ENCODE measurements at regions not wholly inside any gene's neighbourhood (a gene's known extent, or its start where the extent isn't known, plus 50 kb on each side); places are given as distances from the start of the nearest gene placed in this dataset.

- no peak overlapping the region for H3K4me2 ChIP-seq
- no peak overlapping the region for H3K4me3 Mint-ChIP-seq
- H3K27ac Mint-ChIP-seq: no peak overlapping the region
- H3K9me3 Mint-ChIP-seq: peaks cover 1% of the 10 kb centered on the region
- H3K79me2 ChIP-seq (ENCODE audit: low read depth): no peaks in the 10 kb centered on the region
- no peaks in the 10 kb centered on the region for H4K20me1 ChIP-seq (ENCODE audit: low read depth)
- H3K27ac ChIP-seq: no peak overlapping the region
- H3K9me3 ChIP-seq (ENCODE audit: low read depth): no peaks in the 10 kb centered on the region
- H3K36me3 ChIP-seq: no peaks in the 10 kb centered on the region
- H3K4me3 ChIP-seq: no peak overlapping the region
- no peaks in the 10 kb centered on the region for H3K27me3 ChIP-seq
- H3K4me1 Mint-ChIP-seq: peaks cover 10% of the 10 kb centered on the region
- no peak for DNase-seq (ENCODE audit: low spot score)
- no peak overlapping the region for H3K9ac ChIP-seq
- peaks cover 8% of the 10 kb centered on the region for H3K27me3 Mint-ChIP-seq (ENCODE audit: insufficient read depth, low read depth)
- TF ChIP-seq CTCF (IDR thresholded peaks at IDR 0.05) (no peak), EZH2phosphoT487 (IDR thresholded peaks at IDR 0.05) (no peak), EZH2 (IDR thresholded peaks at IDR 0.05) (no peak)
- peaks cover 11% of the 10 kb centered on the region for H3K4me1 ChIP-seq
- H3K36me3 Mint-ChIP-seq: no peaks in the 10 kb centered on the region
- no peaks in the 10 kb centered on the region for H3F3A ChIP-seq (ENCODE audit: low read depth)
- H2AFZ ChIP-seq (replicated peaks): no peak overlapping the region
Observed at GRCh38 chr1:5147806-5148205, 493.4 kb downstream of the AJAP1 start.

- no peaks in the 10 kb centered on the region for H3K9me3 Mint-ChIP-seq
- peaks cover 9% of the 10 kb centered on the region for H3K27me3 Mint-ChIP-seq (ENCODE audit: insufficient read depth, low read depth)
Observed at GRCh38 chr1:5142389-5142788, 488.0 kb downstream of the AJAP1 start.

GRCh38 chr1:5141750-5142149, 487.3 kb downstream of the AJAP1 start:
- H2AFZ ChIP-seq (replicated peaks): no peak overlapping the region
- Mint-ChIP-seq H3K27me3 (ENCODE audit: insufficient read depth, low read depth) (peaks cover 6% of the 10 kb centered on the region), H3K4me1 (peaks cover 10% of the 10 kb centered on the region), H3K27ac (no peak overlapping the region), H3K36me3 (no peaks in the 10 kb centered on the region), H3K4me3 (no peak overlapping the region), H3K9me3 (no peaks in the 10 kb centered on the region)
- no peak overlapping the region for H3K27ac ChIP-seq
- H3K9me3 ChIP-seq (ENCODE audit: low read depth): no peaks in the 10 kb centered on the region
- no peak for DNase-seq (ENCODE audit: low spot score)
- no peaks in the 10 kb centered on the region for H3F3A ChIP-seq (ENCODE audit: low read depth)
- no peak overlapping the region for H3K4me2 ChIP-seq
- no peak overlapping the region for H3K9ac ChIP-seq
- H3K4me3 ChIP-seq: no peak overlapping the region
- H3K79me2 ChIP-seq (ENCODE audit: low read depth): no peaks in the 10 kb centered on the region
- no peaks in the 10 kb centered on the region for H3K36me3 ChIP-seq
- H3K4me1 ChIP-seq: peaks cover 11% of the 10 kb centered on the region
- TF ChIP-seq EZH2 (IDR thresholded peaks at IDR 0.05): no peak
- TF ChIP-seq CTCF (IDR thresholded peaks at IDR 0.05): no peak
- TF ChIP-seq EZH2phosphoT487 (IDR thresholded peaks at IDR 0.05): no peak
- H4K20me1 ChIP-seq (ENCODE audit: low read depth): no peaks in the 10 kb centered on the region
- no peaks in the 10 kb centered on the region for H3K27me3 ChIP-seq

More at GRCh38 chr1:5142389-5142788, 488.0 kb downstream of the AJAP1 start:
- Histone ChIP-seq H3K9me3 (ENCODE audit: low read depth) (no peaks in the 10 kb centered on the region), H3K36me3 (no peaks in the 10 kb centered on the region), H2AFZ (replicated peaks) (no peak overlapping the region), H3K27ac (no peak overlapping the region), H3K4me2 (no peak overlapping the region), H3K4me3 (no peak overlapping the region), H4K20me1 (ENCODE audit: low read depth) (no peaks in the 10 kb centered on the region), H3K9ac (no peak overlapping the region), H3K79me2 (ENCODE audit: low read depth) (no peaks in the 10 kb centered on the region), H3K27me3 (no peaks in the 10 kb centered on the region), H3K4me1 (peaks cover 11% of the 10 kb centered on the region), H3F3A (ENCODE audit: low read depth) (no peaks in the 10 kb centered on the region)
- Mint-ChIP-seq H3K36me3 (no peaks in the 10 kb centered on the region), H3K27ac (no peak overlapping the region), H3K4me1 (peaks cover 10% of the 10 kb centered on the region), H3K4me3 (no peak overlapping the region)
- no peak for TF ChIP-seq EZH2 (IDR thresholded peaks at IDR 0.05)
- TF ChIP-seq CTCF (IDR thresholded peaks at IDR 0.05): no peak
- DNase-seq (ENCODE audit: low spot score): no peak

Measured in neural progenitor cell (in vitro differentiated cells).